Nephron progenitor cell (in vitro differentiated cells): ENCODE measurements at regions not wholly inside any gene's neighbourhood (a gene's known extent, or its start where the extent isn't known, plus 50 kb on each side); places are given as distances from the start of the nearest gene placed in this dataset.
"Not testable (repeated sequence)": the region's sequence is repeated elsewhere in the genome, so short reads cannot be mapped to it uniquely, and the experiment has no call there.

Experiments used
- DNase-seq: peaks from one replicate; pipeline ENCODE4 v3.0.0; 2021
- H3K27ac Mint-ChIP-seq: 2 replicates; pipeline ENCODE4 v1.8.0; 2021; ENCODE audit warnings: mild to moderate bottlenecking, moderate library complexity, mixed read lengths
- H3K27me3 Mint-ChIP-seq: 2 replicates; pipeline ENCODE4 v1.8.0; 2021; ENCODE audit warnings: mild to moderate bottlenecking, low read depth, mixed read lengths; ENCODE audit not compliant: poor library complexity
- H3K36me3 Mint-ChIP-seq: 2 replicates; pipeline ENCODE4 v1.8.0; 2021; ENCODE audit warnings: low read depth, mixed read lengths
- H3K4me1 Mint-ChIP-seq: 2 replicates; pipeline ENCODE4 v1.8.0; 2021; ENCODE audit warnings: mixed read lengths
- H3K4me3 Mint-ChIP-seq: 2 replicates; pipeline ENCODE4 v1.8.0; 2021; ENCODE audit warnings: mild to moderate bottlenecking, moderate library complexity, mixed read lengths
- H3K9me3 Mint-ChIP-seq: 2 replicates; pipeline ENCODE4 v1.8.0; 2021; ENCODE audit warnings: mild to moderate bottlenecking, moderate library complexity, mixed read lengths
- TF ChIP-seq, protein P1 (sequence below): fragments of 200-600 bp; sonication (generic); IDR thresholded peaks from 2 replicates; pipeline ENCODE4 v1.5.0; 2021; ENCODE audit warnings: antibody characterized with exemption

DNA sequence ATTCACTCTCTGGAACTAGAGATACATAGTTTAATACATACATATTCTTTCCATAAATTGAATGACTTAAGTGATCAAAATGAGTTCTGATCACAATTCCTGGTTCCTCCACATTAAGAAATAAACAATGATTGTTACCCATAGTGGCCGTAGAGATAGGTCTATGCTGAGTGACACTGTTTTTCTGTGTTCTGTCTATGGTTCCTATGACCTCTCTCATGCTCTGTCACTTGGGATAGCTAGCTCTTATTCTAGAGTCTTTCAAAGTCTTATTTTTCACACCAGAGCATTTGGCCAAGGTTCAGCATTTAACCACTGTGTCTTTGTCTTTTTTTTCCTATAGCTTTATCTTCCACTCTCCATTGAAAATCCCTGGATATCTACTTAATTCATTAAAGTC lies 132.4 kb downstream of the GOLGA6L6 start:
- no peak for DNase-seq
- Mint-ChIP-seq H3K27me3 (no peaks in the 10 kb centered on the region), H3K36me3 (no peaks in the 10 kb centered on the region), H3K27ac (no peak overlapping the region), H3K4me1 (no peaks in the 10 kb centered on the region), H3K4me3 (no peak overlapping the region), H3K9me3 (peaks cover 37% of the 10 kb centered on the region)
- TF ChIP-seq, protein P1, sequence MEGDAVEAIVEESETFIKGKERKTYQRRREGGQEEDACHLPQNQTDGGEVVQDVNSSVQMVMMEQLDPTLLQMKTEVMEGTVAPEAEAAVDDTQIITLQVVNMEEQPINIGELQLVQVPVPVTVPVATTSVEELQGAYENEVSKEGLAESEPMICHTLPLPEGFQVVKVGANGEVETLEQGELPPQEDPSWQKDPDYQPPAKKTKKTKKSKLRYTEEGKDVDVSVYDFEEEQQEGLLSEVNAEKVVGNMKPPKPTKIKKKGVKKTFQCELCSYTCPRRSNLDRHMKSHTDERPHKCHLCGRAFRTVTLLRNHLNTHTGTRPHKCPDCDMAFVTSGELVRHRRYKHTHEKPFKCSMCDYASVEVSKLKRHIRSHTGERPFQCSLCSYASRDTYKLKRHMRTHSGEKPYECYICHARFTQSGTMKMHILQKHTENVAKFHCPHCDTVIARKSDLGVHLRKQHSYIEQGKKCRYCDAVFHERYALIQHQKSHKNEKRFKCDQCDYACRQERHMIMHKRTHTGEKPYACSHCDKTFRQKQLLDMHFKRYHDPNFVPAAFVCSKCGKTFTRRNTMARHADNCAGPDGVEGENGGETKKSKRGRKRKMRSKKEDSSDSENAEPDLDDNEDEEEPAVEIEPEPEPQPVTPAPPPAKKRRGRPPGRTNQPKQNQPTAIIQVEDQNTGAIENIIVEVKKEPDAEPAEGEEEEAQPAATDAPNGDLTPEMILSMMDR, result no peak

DNA sequence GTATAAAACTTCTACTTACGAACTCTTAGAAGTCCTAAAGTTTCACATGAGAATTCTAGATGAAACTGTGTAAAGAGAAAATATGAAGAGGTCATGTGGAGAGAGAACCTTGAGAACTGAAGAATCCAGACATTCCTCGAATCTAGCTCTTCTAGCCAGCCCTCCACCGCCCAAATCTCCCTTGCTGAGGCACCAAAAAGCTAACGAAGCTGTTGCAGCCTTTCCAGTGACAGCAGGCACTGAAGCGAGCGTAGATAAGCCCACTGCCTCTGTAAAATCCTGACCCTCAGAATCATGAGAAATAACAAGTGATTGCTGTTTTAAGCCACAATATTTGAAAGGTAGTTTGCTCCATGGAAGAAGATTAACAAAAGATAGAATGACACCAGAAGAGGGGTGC lies 134.0 kb downstream of the GOLGA6L6 start:
- Mint-ChIP-seq H3K27ac (no peak overlapping the region), H3K27me3 (no peaks in the 10 kb centered on the region), H3K4me3 (no peak overlapping the region), H3K36me3 (no peaks in the 10 kb centered on the region), H3K9me3 (peaks cover 23% of the 10 kb centered on the region), H3K4me1 (no peaks in the 10 kb centered on the region)
- DNase-seq, result no peak
- TF ChIP-seq, protein P1, result no peak

DNA sequence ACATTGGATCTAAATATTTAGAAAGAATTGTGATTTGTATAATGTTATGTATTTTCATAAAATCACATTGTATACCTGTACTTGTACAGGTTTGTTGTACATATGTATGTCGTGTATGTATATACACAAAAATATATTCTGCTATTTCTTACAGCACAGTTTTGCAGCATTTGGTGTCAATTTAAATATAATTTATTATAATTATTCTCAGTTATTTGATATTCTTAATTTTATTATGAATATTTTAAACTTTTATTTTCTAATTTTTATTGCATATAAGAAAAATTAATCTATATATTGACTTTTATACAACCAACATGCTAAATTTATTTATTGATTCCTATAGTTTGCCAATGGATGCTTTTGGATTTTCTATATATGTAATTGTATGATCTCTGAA lies 137.0 kb downstream of the GOLGA6L6 start:
- H3K27ac Mint-ChIP-seq, H3K27me3 Mint-ChIP-seq, H3K36me3 Mint-ChIP-seq, H3K4me1 Mint-ChIP-seq, H3K4me3 Mint-ChIP-seq, DNase-seq: not testable (repeated sequence)
- peaks cover 15% of the 10 kb centered on the region for H3K9me3 Mint-ChIP-seq

DNA sequence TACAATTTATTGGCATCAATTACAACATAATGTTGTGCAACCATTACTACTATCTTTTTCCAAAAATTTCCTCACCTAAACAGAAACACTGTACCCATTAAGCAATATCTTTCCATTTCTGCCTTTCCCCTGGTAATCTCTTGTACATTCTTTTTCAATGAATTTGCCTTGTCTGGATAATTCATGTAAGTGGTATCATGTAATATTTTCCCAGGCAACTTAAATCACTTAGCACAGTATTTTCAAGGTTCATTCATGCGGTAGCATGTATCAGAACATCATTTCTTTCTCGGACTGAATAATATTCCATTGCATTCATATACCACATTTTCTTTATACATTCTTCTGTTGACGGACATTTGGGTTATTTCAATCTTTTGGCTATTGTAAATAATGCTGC lies 139.0 kb downstream of the GOLGA6L6 start:
- not testable (repeated sequence) for DNase-seq, H3K36me3 Mint-ChIP-seq, H3K4me3 Mint-ChIP-seq, H3K4me1 Mint-ChIP-seq, H3K27ac Mint-ChIP-seq, H3K27me3 Mint-ChIP-seq
- peaks cover 15% of the 10 kb centered on the region for H3K9me3 Mint-ChIP-seq

DNA sequence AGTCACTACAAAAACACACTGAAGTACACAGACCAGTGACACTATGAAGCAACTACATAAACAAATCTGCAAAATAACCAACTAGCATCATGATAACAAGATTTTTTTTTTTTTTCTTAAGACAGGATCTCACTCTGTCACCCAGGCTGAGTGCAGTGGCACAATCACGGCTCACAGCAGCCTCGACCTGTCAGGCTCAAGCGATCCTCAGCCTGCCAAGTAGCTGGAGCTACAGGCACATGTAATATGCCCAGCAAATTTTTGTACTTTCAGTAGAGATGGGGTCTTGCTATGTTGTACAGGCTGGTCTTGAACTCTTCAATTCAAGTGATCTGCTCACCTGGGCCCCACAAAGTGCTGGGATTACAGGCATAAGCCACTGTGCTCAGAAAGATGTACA lies 140.5 kb downstream of the GOLGA6L6 start:
- H3K27ac Mint-ChIP-seq, H3K27me3 Mint-ChIP-seq, H3K36me3 Mint-ChIP-seq, H3K4me3 Mint-ChIP-seq, H3K4me1 Mint-ChIP-seq, DNase-seq: not testable (repeated sequence)
- peaks cover 15% of the 10 kb centered on the region for H3K9me3 Mint-ChIP-seq

DNA sequence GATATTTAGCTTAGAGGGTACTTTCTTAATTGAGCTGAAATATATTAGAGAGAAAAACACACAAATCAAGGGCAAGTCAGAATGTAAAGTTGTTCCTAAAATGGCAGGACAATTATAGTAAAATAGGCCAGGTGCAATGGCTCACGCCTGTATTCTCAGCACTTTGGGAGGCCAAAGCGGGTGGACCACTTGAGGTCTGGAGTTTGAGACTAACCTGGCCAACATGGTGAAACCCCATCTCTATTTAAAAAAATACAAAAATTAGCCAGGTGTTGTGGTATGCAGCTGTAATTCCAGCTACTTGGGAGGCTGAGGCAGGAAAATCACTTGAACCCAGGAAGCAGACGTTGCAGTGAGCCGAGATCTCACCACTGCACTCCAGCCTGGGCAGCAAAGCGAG lies 142.9 kb downstream of the GOLGA6L6 start:
- not testable (repeated sequence) for H3K4me3 Mint-ChIP-seq, H3K9me3 Mint-ChIP-seq, H3K27me3 Mint-ChIP-seq, DNase-seq, H3K4me1 Mint-ChIP-seq, H3K36me3 Mint-ChIP-seq, H3K27ac Mint-ChIP-seq

DNA sequence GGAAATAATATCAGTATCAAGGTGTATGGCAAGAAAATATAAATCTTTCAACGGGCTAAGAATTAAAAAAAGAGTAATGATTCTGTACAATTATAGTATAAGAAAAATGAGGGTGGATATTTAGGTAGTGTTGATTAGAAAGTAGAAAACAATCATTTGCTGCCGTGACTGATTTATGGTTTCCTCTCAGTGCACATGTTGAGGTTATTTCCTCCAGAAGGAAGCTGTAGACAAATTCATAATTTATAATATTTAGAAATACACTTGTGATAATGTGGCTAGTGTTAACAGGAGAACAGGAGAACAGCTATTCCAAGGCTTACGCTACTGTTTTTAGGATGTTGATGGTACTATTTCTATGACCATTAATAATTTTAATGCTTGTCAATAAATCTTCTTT lies 153.4 kb downstream of the GOLGA6L6 start:
- H3K27ac Mint-ChIP-seq, H3K4me1 Mint-ChIP-seq, H3K27me3 Mint-ChIP-seq, H3K9me3 Mint-ChIP-seq, DNase-seq, H3K36me3 Mint-ChIP-seq, H3K4me3 Mint-ChIP-seq: not testable (repeated sequence)

DNA sequence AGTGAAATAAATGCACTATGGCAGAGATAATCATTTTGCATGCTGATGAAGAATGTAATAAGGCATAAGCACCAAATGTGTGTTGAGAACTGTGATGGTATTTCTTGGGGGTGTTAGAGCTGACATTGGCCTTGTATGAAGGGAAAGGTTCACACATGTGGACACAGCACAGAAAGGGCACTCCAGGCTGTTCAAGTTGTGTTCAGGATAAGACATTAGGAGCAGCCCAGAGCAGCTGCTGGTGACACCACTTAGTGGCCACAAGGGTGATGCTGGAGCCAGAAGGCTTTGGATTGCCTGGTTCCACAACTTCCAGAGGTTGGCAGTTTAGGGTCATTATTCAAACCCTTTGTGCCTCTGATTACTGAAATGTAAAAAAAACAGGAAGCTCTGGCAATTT lies 155.4 kb downstream of the GOLGA6L6 start:
- no peaks in the 10 kb centered on the region for H3K27me3 Mint-ChIP-seq
- no peaks in the 10 kb centered on the region for H3K4me1 Mint-ChIP-seq
- DNase-seq, result no peak
- peaks cover 7% of the 10 kb centered on the region for H3K9me3 Mint-ChIP-seq
- H3K27ac Mint-ChIP-seq, result no peak overlapping the region
- TF ChIP-seq, protein P1, result no peak
- H3K4me3 Mint-ChIP-seq, result no peak overlapping the region
- no peaks in the 10 kb centered on the region for H3K36me3 Mint-ChIP-seq

DNA sequence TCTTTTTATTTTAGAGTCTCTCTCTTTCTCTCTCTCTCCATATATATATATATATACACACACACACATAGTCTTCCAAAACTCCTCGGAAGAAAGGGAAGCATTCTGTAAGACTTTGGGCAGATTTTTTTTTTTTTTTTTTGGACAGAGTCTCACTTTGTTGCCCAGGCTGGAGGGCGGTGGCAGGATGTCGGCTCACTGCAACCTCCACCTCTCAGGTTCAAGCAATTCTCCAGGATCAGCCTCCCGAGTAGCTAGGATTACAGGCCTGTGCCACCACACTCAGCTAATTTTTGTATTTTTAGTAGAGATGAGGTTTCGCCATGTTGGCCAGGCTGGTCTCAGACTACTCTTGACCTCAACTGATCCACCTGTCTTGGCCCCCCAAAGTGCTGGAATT lies 161.4 kb downstream of the GOLGA6L6 start:
- not testable (repeated sequence) for H3K27me3 Mint-ChIP-seq, H3K36me3 Mint-ChIP-seq, H3K4me3 Mint-ChIP-seq, H3K4me1 Mint-ChIP-seq, H3K27ac Mint-ChIP-seq, DNase-seq
- peaks cover 13% of the 10 kb centered on the region for H3K9me3 Mint-ChIP-seq
